CD14-positive monocyte (primary cell): ENCODE measurements at regions not wholly inside any gene's neighbourhood (a gene's known extent, or its start where the extent isn't known, plus 50 kb on each side); places are given as distances from the start of the nearest gene placed in this dataset.

Source experiments
- DNase-seq, 3 donors: peaks; one replicate each; pipeline ENCODE4 v3.0.0-alpha.2; 2011 to 2022
- H2AFZ ChIP-seq: 2 replicates; pipeline ENCODE4 v1.6.0; 2012; ENCODE audit warnings: mild to moderate bottlenecking, low read depth, low read length, inconsistent platforms; ENCODE audit not compliant: insufficient read depth, poor library complexity, severe bottlenecking
- H3K27ac ChIP-seq, 2 donors: 1 replicate in 1 of 2; 2 replicates in 1 of 2; pipeline ENCODE4 v1.5.1; 2012 to 2013; ENCODE audit warnings: low read length in 2 of 2, control low read depth in 1 of 2, inconsistent platforms in 1 of 2, low read depth in 1 of 2, mild to moderate bottlenecking in 1 of 2
- H3K27me3 ChIP-seq, 2 donors: one replicate each; pipeline versions ENCODE4 v1.6.0 to v1.6.1; 2011 to 2013; ENCODE audit warnings: low read length in 2 of 2; ENCODE audit not compliant: control insufficient read depth in 2 of 2, insufficient read depth in 2 of 2
- H3K36me3 ChIP-seq, 2 donors: replicated peaks in 1 of 2; 1 replicate in 1 of 2; 2 replicates in 1 of 2; pipeline versions ENCODE4 v1.5.1 to v1.6.1; 2012 to 2013; ENCODE audit warnings: low read length in 2 of 2, control low read depth in 1 of 2, inconsistent platforms in 1 of 2, mild to moderate bottlenecking in 1 of 2; ENCODE audit not compliant: insufficient read depth in 2 of 2, control insufficient read depth in 1 of 2
- H3K4me1 ChIP-seq, 2 donors: 1 replicate in 1 of 2; 2 replicates in 1 of 2; pipeline versions ENCODE4 v1.5.1 to v1.6.1; 2012 to 2013; ENCODE audit warnings: low read length in 2 of 2, control low read depth in 1 of 2, inconsistent platforms in 1 of 2, mild to moderate bottlenecking in 1 of 2, moderate library complexity in 1 of 2; ENCODE audit not compliant: insufficient read depth in 2 of 2, control insufficient read depth in 1 of 2
- H3K4me2 ChIP-seq: replicated peaks from 2 replicates; pipeline ENCODE3; 2012; ENCODE audit warnings: low read length, moderate library complexity, mild to moderate bottlenecking; ENCODE audit not compliant: poor library complexity, severe bottlenecking; ENCODE audit errors: extremely low read depth
- H3K4me3 ChIP-seq, 3 experiments: fragments of 200-600 bp in 1 of 3; sonication (generic) in 1 of 3; replicated peaks in 1 of 3; 1 replicate in 2 of 3; 2 replicates in 1 of 3; pipeline ENCODE4 v1.5.1; 2011 to 2013; ENCODE audit warnings: low read length in 3 of 3, mild to moderate bottlenecking in 3 of 3, control low read depth in 2 of 3, low read depth in 2 of 3, inconsistent platforms in 1 of 3, moderate library complexity in 1 of 3
- H3K79me2 ChIP-seq: 2 replicates; pipeline ENCODE4 v1.6.0; 2012; ENCODE audit warnings: mild to moderate bottlenecking, control low read depth, inconsistent platforms, low read length, moderate library complexity; ENCODE audit not compliant: insufficient read depth
- H3K9ac ChIP-seq: 2 replicates; pipeline ENCODE4 v1.6.0; 2017; ENCODE audit warnings: low read length, mild to moderate bottlenecking; ENCODE audit not compliant: insufficient read depth, poor library complexity, severe bottlenecking
- H3K9me3 ChIP-seq, 2 donors: replicated peaks in 1 of 2; 1 replicate in 1 of 2; 2 replicates in 1 of 2; pipeline versions ENCODE4 v1.5.1 to v1.6.1; 2012 to 2013; ENCODE audit warnings: low read length in 2 of 2, control low read depth in 1 of 2; ENCODE audit not compliant: control insufficient read depth in 1 of 2, insufficient read depth in 1 of 2
- H4K20me1 ChIP-seq: 2 replicates; pipeline ENCODE4 v1.6.0; 2012; ENCODE audit warnings: mild to moderate bottlenecking, low read length, control low read depth, moderate library complexity; ENCODE audit not compliant: insufficient read depth
- H3K27ac Mint-ChIP-seq, 7 donors: one replicate each; pipeline ENCODE4 v1.8.0; 2020; ENCODE audit warnings: mild to moderate bottlenecking in 7 of 7, mixed read lengths in 7 of 7, moderate library complexity in 6 of 7, inconsistent platforms in 2 of 7
- H3K27me3 Mint-ChIP-seq, 3 donors: one replicate each; pipeline ENCODE4 v1.8.0; 2021 to 2022; ENCODE audit warnings: low read depth in 3 of 3, mild to moderate bottlenecking in 3 of 3, mixed read lengths in 3 of 3, moderate library complexity in 3 of 3, inconsistent platforms in 1 of 3
- H3K36me3 Mint-ChIP-seq, 2 donors: one replicate each; pipeline ENCODE4 v1.8.0; 2020; ENCODE audit warnings: mixed read lengths in 2 of 2, inconsistent platforms in 1 of 2, mild to moderate bottlenecking in 1 of 2
- H3K4me1 Mint-ChIP-seq: one replicate; pipeline ENCODE4 v1.8.0; 2020; ENCODE audit warnings: mild to moderate bottlenecking, mixed read lengths
- H3K4me3 Mint-ChIP-seq, 2 donors: one replicate each; pipeline ENCODE4 v1.8.0; 2020; ENCODE audit warnings: mild to moderate bottlenecking in 2 of 2, mixed read lengths in 2 of 2, moderate library complexity in 1 of 2
- H3K9me3 Mint-ChIP-seq, 7 donors: one replicate each; pipeline ENCODE4 v1.8.0; 2020 to 2022; ENCODE audit warnings: mixed read lengths in 7 of 7, mild to moderate bottlenecking in 6 of 7, moderate library complexity in 6 of 7, inconsistent platforms in 2 of 7
- WGBS: methylation state at CpG from one replicate; pipeline ENCODE4 v1.1.5; 2013; ENCODE audit warnings: missing lambda C conversion rate; ENCODE audit not compliant: insufficient coverage; 5-methylcytosine and 5-hydroxymethylcytosine counted together
- intact Hi-C, 2 donors: fragments of 100-400 bp; cut with micrococcal nuclease; formaldehyde crosslinking; loops; one replicate each; pipeline versions ENCODE4 v1.15.0 to v1.15.1; 2023
- TF ChIP-seq, protein P1 (sequence below): fragments of 200-600 bp; IDR thresholded peaks from one replicate; pipeline ENCODE4 v1.8.0; 2022; ENCODE audit warnings: antibody characterized with exemption, mild to moderate bottlenecking

DNA sequence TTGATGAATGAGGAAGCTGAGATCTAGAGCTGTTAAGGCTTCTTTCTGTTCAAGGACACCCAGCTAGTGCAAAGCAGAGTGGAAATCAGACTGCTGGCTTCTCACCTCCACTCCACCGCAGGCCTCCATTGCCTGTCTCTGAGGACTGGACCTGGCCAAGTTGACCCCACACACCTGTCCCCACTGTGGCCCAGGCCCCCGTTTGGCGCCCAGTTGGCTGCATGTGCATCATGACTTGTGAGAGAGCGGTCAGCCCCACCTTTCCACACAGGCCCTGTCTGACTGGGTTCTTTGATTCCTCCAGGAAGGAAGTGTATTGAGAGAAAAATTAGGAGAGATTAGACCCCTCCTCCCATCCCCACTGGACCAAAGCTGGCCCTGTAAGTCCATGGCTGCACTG, 206.3 kb upstream of the TLE3 start:
- H3K9me3 Mint-ChIP-seq, result peaks cover 0 to 5% (median 0%) of the 10 kb centered on the region in 7 donors
- no peak overlapping the region for H3K4me2 ChIP-seq

DNA sequence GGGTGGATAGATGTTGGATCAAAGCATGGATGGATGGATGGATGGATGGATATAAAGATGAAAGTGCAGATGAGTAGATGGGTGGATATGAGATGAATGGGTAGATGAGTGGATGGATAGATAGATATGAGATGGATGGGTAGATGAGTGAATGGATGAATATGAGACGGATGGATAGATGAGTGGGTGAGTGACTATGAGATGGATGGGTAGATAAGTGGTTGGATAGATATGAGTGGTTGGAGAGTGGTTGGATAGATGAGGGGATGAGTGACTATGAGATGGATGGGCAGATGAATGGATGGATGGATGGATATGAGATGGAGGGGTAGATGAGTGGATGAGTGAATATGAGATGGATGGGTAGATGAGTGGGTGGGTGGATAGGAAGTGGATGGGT, 204.6 kb upstream of the TLE3 start:
- Histone ChIP-seq H3K27ac (no peak overlapping the region), H3K27me3 (no peaks in the 10 kb centered on the region), H2AFZ (no peak overlapping the region), H3K4me1 (no peaks in the 10 kb centered on the region), H3K4me3 (no peak overlapping the region), H4K20me1 (no peaks in the 10 kb centered on the region), H3K4me2 (no peak overlapping the region), H3K9ac (no peak overlapping the region), H3K9me3 (no peaks in the 10 kb centered on the region), H3K79me2 (no peaks in the 10 kb centered on the region), H3K36me3 (no peaks in the 10 kb centered on the region)
- WGBS, result 100% methylated on average over 1 of the region's 1 CpG
- intact Hi-C loops, result no loop called here
- peaks cover 0 to 2% (median 0%) of the 10 kb centered on the region in 3 donors for H3K27me3 Mint-ChIP-seq
- H3K27ac Mint-ChIP-seq, result no peak overlapping the region
- H3K4me1 Mint-ChIP-seq, result no peaks in the 10 kb centered on the region
- H3K36me3 Mint-ChIP-seq, result no peaks in the 10 kb centered on the region
- TF ChIP-seq, protein P1, sequence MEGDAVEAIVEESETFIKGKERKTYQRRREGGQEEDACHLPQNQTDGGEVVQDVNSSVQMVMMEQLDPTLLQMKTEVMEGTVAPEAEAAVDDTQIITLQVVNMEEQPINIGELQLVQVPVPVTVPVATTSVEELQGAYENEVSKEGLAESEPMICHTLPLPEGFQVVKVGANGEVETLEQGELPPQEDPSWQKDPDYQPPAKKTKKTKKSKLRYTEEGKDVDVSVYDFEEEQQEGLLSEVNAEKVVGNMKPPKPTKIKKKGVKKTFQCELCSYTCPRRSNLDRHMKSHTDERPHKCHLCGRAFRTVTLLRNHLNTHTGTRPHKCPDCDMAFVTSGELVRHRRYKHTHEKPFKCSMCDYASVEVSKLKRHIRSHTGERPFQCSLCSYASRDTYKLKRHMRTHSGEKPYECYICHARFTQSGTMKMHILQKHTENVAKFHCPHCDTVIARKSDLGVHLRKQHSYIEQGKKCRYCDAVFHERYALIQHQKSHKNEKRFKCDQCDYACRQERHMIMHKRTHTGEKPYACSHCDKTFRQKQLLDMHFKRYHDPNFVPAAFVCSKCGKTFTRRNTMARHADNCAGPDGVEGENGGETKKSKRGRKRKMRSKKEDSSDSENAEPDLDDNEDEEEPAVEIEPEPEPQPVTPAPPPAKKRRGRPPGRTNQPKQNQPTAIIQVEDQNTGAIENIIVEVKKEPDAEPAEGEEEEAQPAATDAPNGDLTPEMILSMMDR, result no peak
- peaks cover 0 to 5% (median 0%) of the 10 kb centered on the region in 7 donors for H3K9me3 Mint-ChIP-seq
- H3K4me3 Mint-ChIP-seq, result no peak overlapping the region
- no peak for DNase-seq

More for the DNA sequence above, 206.3 kb upstream of the TLE3 start:
- Histone ChIP-seq H3K36me3 (no peaks in the 10 kb centered on the region), H3K9me3 (no peaks in the 10 kb centered on the region), H3K4me3 (no peak overlapping the region), H3K4me1 (peaks cover 11 to 15% of the 10 kb centered on the region in 2 donors), H3K27me3 (no peaks in the 10 kb centered on the region), H3K27ac (no peak overlapping the region), H3K79me2 (no peaks in the 10 kb centered on the region), H4K20me1 (no peaks in the 10 kb centered on the region), H3K9ac (no peak overlapping the region), H2AFZ (no peak overlapping the region)
- WGBS, result no CpG with 5 or more reads among the region's 4 CpGs
- Mint-ChIP-seq H3K4me1 (peaks cover 10% of the 10 kb centered on the region), H3K27ac (no peak overlapping the region), H3K36me3 (no peaks in the 10 kb centered on the region), H3K4me3 (no peak overlapping the region), H3K27me3 (peaks cover 0 to 3% (median under 1%) of the 10 kb centered on the region in 3 donors)
- no peak for DNase-seq
- intact Hi-C loops, result no loop called here
- TF ChIP-seq, protein P1, result no peak
